Left ventricle myocardium inferior (tissue), 1 donor: ENCODE measurements at regions not wholly inside any gene's neighbourhood (a gene's known extent, or its start where the extent isn't known, plus 50 kb on each side); places are given as distances from the start of the nearest gene placed in this dataset.

Source experiments
- DNase-seq: peaks from one replicate; pipeline ENCODE4 v3.0.0-alpha.2; 2020
- H3K27ac ChIP-seq: fragments of 200-600 bp; replicated peaks from 2 replicates; pipeline ENCODE4 v1.8.0; 2021
- H3K27me3 ChIP-seq: fragments of 200-600 bp; 2 replicates; pipeline ENCODE4 v1.8.0; 2021; ENCODE audit warnings: low read depth
- H3K36me3 ChIP-seq: fragments of 200-600 bp; 2 replicates; pipeline ENCODE4 v1.8.0; 2021
- H3K4me1 ChIP-seq: fragments of 200-600 bp; 2 replicates; pipeline ENCODE4 v1.8.0; 2021
- H3K4me3 ChIP-seq: fragments of 200-600 bp; 2 replicates; pipeline ENCODE4 v1.8.0; 2021; ENCODE audit warnings: mild to moderate bottlenecking, moderate library complexity
- H3K9me3 ChIP-seq: fragments of 200-600 bp; replicated peaks from 2 replicates; pipeline ENCODE4 v1.8.0; 2021
- intact Hi-C: fragments of 100-400 bp; cut with micrococcal nuclease; formaldehyde crosslinking; loops from one replicate; pipeline ENCODE4 v1.11.0; 2022
- TF ChIP-seq, protein P1 (sequence below): fragments of 200-600 bp; IDR thresholded peaks from 2 replicates; pipeline ENCODE4 v1.8.0; 2021; ENCODE audit warnings: antibody characterized with exemption, mild to moderate bottlenecking, borderline replicate concordance
- donor health status: DM: no; HTN: yes; CAD: no; lungs with severe emphysema.

- H3K36me3 ChIP-seq, result no peaks in the 10 kb centered on the region
- H3K4me1 ChIP-seq, result no peaks in the 10 kb centered on the region
- intact Hi-C loops, result no loop called here
- TF ChIP-seq, protein P1, sequence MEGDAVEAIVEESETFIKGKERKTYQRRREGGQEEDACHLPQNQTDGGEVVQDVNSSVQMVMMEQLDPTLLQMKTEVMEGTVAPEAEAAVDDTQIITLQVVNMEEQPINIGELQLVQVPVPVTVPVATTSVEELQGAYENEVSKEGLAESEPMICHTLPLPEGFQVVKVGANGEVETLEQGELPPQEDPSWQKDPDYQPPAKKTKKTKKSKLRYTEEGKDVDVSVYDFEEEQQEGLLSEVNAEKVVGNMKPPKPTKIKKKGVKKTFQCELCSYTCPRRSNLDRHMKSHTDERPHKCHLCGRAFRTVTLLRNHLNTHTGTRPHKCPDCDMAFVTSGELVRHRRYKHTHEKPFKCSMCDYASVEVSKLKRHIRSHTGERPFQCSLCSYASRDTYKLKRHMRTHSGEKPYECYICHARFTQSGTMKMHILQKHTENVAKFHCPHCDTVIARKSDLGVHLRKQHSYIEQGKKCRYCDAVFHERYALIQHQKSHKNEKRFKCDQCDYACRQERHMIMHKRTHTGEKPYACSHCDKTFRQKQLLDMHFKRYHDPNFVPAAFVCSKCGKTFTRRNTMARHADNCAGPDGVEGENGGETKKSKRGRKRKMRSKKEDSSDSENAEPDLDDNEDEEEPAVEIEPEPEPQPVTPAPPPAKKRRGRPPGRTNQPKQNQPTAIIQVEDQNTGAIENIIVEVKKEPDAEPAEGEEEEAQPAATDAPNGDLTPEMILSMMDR, result no peak
- H3K27ac ChIP-seq, result no peak overlapping the region
- no peaks in the 10 kb centered on the region for H3K27me3 ChIP-seq
- H3K9me3 ChIP-seq, result peaks cover 11% of the 10 kb centered on the region
- H3K4me3 ChIP-seq, result no peak overlapping the region
- DNase-seq, result no peak
Observed at GRCh38 chr13:62358646-62358932, 942.9 kb upstream of the PCDH20 start.

DNA sequence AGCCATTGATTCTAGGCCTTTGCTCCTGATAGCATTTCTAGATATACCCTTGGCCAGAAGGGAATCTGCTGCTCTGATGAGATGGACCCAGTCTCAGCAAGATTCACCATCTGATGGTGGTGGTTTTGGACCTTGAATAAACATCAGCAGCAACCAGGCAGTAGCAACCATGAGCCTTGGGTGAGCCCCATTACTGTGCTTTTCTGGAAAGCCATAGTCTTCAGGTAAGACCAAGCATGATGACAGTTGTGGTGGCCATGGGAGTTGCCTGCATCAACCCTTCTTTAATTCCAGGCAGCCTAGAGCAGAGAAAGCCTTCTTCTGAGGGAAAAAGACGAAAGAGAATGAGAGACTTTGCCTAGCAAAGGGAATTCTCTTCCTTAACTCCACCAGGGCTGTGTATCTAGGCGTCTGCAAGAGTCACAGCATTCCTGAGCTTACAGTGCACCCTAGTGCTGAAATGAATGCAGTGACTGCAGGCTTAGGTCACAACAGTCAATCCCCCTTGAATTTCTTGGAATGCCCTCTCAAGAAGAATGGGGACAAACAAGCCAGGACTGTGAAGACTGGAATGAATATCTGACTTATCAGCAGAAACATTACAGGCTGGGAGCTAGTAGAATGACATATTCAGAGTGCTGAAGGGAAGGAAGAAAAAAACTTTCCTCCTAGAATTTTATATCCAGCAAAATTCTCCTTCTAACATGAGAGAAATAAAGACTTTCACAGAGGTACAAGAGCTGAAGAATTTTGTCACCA, 942.4 kb upstream of the PCDH20 start:
- DNase-seq, result no peak
- no peak overlapping the region for H3K27ac ChIP-seq
- no peaks in the 10 kb centered on the region for H3K27me3 ChIP-seq
- no peaks in the 10 kb centered on the region for H3K36me3 ChIP-seq
- TF ChIP-seq, protein P1, result no peak
- no peak overlapping the region for H3K4me3 ChIP-seq
- H3K9me3 ChIP-seq, result peaks cover 13% of the 10 kb centered on the region
- intact Hi-C loops, result no loop called here
- H3K4me1 ChIP-seq, result no peaks in the 10 kb centered on the region

DNA sequence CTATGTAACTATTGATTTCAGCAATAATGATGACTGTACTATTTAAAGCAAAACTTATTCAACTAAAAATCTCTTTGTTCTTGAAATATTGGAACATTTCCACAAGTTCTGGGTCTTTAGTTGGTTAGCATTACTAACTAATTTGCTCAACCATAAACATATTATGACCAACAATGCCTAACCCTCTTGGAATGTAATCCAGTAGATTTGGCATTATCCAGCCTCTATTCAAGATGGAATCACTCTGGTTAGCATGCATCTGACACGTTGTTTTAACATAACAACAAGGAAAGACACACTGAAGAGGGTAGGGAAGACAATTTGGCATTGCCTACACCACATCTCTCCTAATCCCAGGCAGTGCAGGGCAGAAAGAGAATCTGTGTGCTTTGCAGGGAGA, 941.3 kb upstream of the PCDH20 start:
- H3K27me3 ChIP-seq, result no peaks in the 10 kb centered on the region
- H3K27ac ChIP-seq, result no peak overlapping the region
- H3K4me1 ChIP-seq, result no peaks in the 10 kb centered on the region
- no peak for DNase-seq
- no peak overlapping the region for H3K4me3 ChIP-seq
- H3K9me3 ChIP-seq, result peaks cover 13% of the 10 kb centered on the region
- intact Hi-C loops, result no loop called here
- TF ChIP-seq, protein P1, result no peak
- H3K36me3 ChIP-seq, result no peaks in the 10 kb centered on the region

DNA sequence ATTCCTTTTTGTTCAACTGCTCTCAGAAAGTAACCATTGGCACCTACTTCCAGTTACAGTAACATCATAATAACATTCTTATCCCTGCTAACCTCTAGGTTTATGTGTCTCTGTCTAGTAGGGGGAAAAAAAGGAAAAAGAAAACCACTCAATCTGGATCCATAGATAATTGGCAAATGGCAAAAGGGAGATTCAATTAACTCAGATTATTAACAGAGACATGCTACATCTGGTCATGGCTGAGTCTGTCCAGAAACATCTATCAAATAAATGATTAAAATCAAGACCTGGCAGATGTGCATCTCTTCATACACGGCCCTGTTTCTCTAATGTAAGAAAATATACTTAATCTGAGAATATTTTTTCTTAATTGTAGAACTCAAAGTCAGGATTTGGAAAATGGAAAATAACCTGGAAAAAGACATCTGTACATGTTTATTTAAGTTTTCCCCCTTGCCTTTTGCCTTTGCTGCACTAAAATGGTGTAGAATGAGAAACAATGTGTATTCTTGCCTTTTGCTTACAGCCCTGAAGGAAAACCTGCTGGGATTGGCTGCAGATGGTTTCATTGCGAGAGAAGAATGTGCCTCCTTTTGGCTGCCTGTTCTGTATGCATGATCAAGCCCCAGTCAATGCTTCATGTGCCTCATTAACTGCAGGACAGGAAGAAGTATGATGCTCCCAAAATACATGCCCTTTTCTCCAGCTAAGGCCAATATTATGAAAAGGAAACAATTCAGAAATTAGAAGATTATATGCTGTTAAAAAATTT, 921.6 kb upstream of the PCDH20 start:
- intact Hi-C loops, result no loop called here
- TF ChIP-seq, protein P1, result no peak

GRCh38 chr13:62336507-62336906, 920.9 kb upstream of the PCDH20 start:
- no peak for DNase-seq
- H3K4me1 ChIP-seq, result no peaks in the 10 kb centered on the region
- TF ChIP-seq, protein P1, result no peak
- intact Hi-C loops, result no loop called here
- H3K27ac ChIP-seq, result no peak overlapping the region
- H3K36me3 ChIP-seq, result no peaks in the 10 kb centered on the region
- H3K9me3 ChIP-seq, result no peaks in the 10 kb centered on the region
- H3K27me3 ChIP-seq, result no peaks in the 10 kb centered on the region
- no peak overlapping the region for H3K4me3 ChIP-seq

More for the DNA sequence above, 921.6 kb upstream of the PCDH20 start:
- no peak for DNase-seq
- Histone ChIP-seq H3K9me3 (no peaks in the 10 kb centered on the region), H3K36me3 (no peaks in the 10 kb centered on the region), H3K27ac (no peak overlapping the region), H3K4me3 (no peak overlapping the region), H3K4me1 (no peaks in the 10 kb centered on the region), H3K27me3 (no peaks in the 10 kb centered on the region)
